ENCODE measurements at regions not wholly inside any gene's neighbourhood (a gene's known extent, or its start where the extent isn't known, plus 50 kb on each side); places are given as distances from the start of the nearest gene placed in this dataset.

DNA sequence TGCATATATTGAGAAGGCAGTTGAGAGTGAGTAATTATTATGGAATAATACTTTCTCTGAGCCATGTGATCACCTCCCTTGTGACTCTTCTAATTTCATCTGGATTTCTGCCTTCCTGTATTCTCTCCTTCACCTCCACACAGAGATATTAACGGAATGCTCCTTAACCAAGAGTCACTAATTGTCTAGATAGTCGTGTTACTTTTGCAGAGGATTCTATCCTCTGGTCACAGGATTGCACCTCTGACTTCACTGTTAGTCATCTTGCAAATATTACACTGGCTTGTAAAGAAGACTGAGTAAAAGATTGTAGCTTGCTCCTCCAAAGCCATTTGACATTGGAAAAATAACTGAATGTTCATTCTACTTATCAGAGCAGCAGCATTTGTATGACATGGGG lies 160.9 kb downstream of the SH2D1A start:
- Histone ChIP-seq H2BK5ac (ENCODE audit: insufficient read length, low read length) (no peak overlapping the region), H3K4ac (ENCODE audit: low read depth, low read length) (no peak overlapping the region), H4K8ac (replicated peaks; ENCODE audit: insufficient read length, low read depth, low read length) (no peak overlapping the region), H3K9ac (ENCODE audit: extremely low read depth, insufficient read length, low read length) (no peak overlapping the region), H3K4me2 (ENCODE audit: insufficient read depth, insufficient read length, low read length) (no peak overlapping the region), H3K79me1 (ENCODE audit: insufficient read depth, low read depth, low read length, poor library complexity, severe bottlenecking) (no peaks in the 10 kb centered on the region), H3K4me1 (ENCODE audit: insufficient read depth, low read length) (no peaks in the 10 kb centered on the region; the same call in 1 of the 2 replicates), H3K79me2 (ENCODE audit: insufficient read depth, low read length) (no peaks in the 10 kb centered on the region), H3K9me3 (ENCODE audit: control insufficient read depth, low read depth, low read length) (peaks cover 10% of the 10 kb centered on the region), H2BK120ac (ENCODE audit: low read depth, low read length, poor library complexity, severe bottlenecking) (no peak overlapping the region), H2AFZ (ENCODE audit: low read length) (no peak overlapping the region), H2BK15ac (ENCODE audit: low read depth, low read length) (no peak overlapping the region), H4K91ac (ENCODE audit: insufficient read length, low read depth, low read length) (no peak overlapping the region), H4K5ac (ENCODE audit: insufficient read length, low read depth, low read length) (no peak overlapping the region), H3K56ac (ENCODE audit: insufficient read length, low read depth, low read length) (no peak overlapping the region), H3K23ac (ENCODE audit: insufficient read length, low read depth, low read length) (no peak overlapping the region), H3K23me2 (ENCODE audit: insufficient read length, low read depth, low read length, poor library complexity, severe bottlenecking) (no peaks in the 10 kb centered on the region), H3K27me3 (ENCODE audit: insufficient read depth, low read length) (no peaks in the 10 kb centered on the region), H3K14ac (ENCODE audit: insufficient read depth, low read length) (no peak overlapping the region), H3T11ph (ENCODE audit: low read length) (no peak overlapping the region), H4K20me1 (ENCODE audit: control insufficient read depth, insufficient read depth, insufficient read length) (no peaks in the 10 kb centered on the region), H2AK5ac (ENCODE audit: insufficient read length, low read length) (no peak overlapping the region), H3K27ac (ENCODE audit: insufficient read length, low read depth, low read length) (no peak overlapping the region), H2BK20ac (ENCODE audit: low read depth, low read length, poor library complexity, severe bottlenecking) (no peak overlapping the region), H2BK12ac (ENCODE audit: insufficient read length, low read depth, low read length) (no peak overlapping the region), H3K18ac (ENCODE audit: insufficient read length, low read depth, low read length) (no peak overlapping the region)
- TF ChIP-seq, protein P1, sequence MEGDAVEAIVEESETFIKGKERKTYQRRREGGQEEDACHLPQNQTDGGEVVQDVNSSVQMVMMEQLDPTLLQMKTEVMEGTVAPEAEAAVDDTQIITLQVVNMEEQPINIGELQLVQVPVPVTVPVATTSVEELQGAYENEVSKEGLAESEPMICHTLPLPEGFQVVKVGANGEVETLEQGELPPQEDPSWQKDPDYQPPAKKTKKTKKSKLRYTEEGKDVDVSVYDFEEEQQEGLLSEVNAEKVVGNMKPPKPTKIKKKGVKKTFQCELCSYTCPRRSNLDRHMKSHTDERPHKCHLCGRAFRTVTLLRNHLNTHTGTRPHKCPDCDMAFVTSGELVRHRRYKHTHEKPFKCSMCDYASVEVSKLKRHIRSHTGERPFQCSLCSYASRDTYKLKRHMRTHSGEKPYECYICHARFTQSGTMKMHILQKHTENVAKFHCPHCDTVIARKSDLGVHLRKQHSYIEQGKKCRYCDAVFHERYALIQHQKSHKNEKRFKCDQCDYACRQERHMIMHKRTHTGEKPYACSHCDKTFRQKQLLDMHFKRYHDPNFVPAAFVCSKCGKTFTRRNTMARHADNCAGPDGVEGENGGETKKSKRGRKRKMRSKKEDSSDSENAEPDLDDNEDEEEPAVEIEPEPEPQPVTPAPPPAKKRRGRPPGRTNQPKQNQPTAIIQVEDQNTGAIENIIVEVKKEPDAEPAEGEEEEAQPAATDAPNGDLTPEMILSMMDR (conservative IDR thresholded peaks at IDR 0.05): no peak
- Mint-ChIP-seq H3K4me1 (peaks cover 38 to 46% of the 10 kb centered on the region in 2 experiments), H3K27ac (no peak overlapping the region; a peak in 1 of 7 replicates), H3K9me3 (peaks cover 0 to 2% of the 10 kb centered on the region in 2 experiments; a peak in 1 of 5 replicates), H3K4me3 (no peak overlapping the region), H3K27me3 (ENCODE audit: low read depth) (no peaks in the 10 kb centered on the region), H3K36me3 (ENCODE audit: insufficient read depth in 1 of 3, low read depth in 3 of 3) (no peaks in the 10 kb centered on the region; a peak in 1 of 7 replicates)
- no peak for DNase-seq
- WGBS (ENCODE audit: extremely low coverage, insufficient read length, low lambda C conversion rate): no CpG with 5 or more reads among the region's 2 CpGs
